GM23338 (cell line): ENCODE measurements at regions not wholly inside any gene's neighbourhood (a gene's known extent, or its start where the extent isn't known, plus 50 kb on each side); places are given as distances from the start of the nearest gene placed in this dataset.

Experiments
- ATAC-seq: fragments of 200-7000 bp; cut with Tn5 transposase; 3 replicates; pipeline ENCODE4 v1.9.1; 2020
- DNase-seq: peaks from one replicate; pipeline ENCODE4 v3.0.0-alpha.2; 2015; ENCODE audit warnings: low spot score
- H2AFZ ChIP-seq: fragments of 200-600 bp; sonication (generic); 2 replicates; pipeline ENCODE4 v1.8.0; 2016; ENCODE audit warnings: antibody characterized with exemption, mild to moderate bottlenecking, moderate library complexity
- H3F3A ChIP-seq: fragments of 200-600 bp; sonication (generic); replicated peaks from 2 replicates; pipeline ENCODE4 v1.8.0; 2017; ENCODE audit warnings: antibody characterized with exemption, mixed run types, low read depth
- H3K27ac ChIP-seq: fragments of 200-600 bp; sonication (generic); 2 replicates; pipeline ENCODE4 v1.6.1; 2016; ENCODE audit warnings: low read depth
- H3K27me3 ChIP-seq: fragments of 200-600 bp; sonication (generic); 2 replicates; pipeline ENCODE4 v1.8.0; 2016; ENCODE audit warnings: mild to moderate bottlenecking, mixed run types, moderate library complexity; ENCODE audit not compliant: insufficient read depth
- H3K36me3 ChIP-seq: fragments of 200-600 bp; sonication (generic); 2 replicates; pipeline ENCODE4 v1.8.0; 2016; ENCODE audit warnings: mild to moderate bottlenecking; ENCODE audit not compliant: insufficient read depth
- H3K4me1 ChIP-seq: fragments of 200-600 bp; sonication (generic); 2 replicates; pipeline ENCODE4 v1.8.0; 2016; ENCODE audit warnings: mild to moderate bottlenecking, moderate library complexity; ENCODE audit not compliant: insufficient read depth
- H3K4me2 ChIP-seq: fragments of 200-600 bp; sonication (generic); 2 replicates; pipeline ENCODE4 v1.7.1; 2017; ENCODE audit warnings: mixed run types
- H3K4me3 ChIP-seq: fragments of 200-600 bp; sonication (generic); 2 replicates; pipeline ENCODE4 v1.6.1; 2016; ENCODE audit warnings: mixed run types
- H3K79me2 ChIP-seq: fragments of 200-600 bp; sonication (generic); replicated peaks from 2 replicates; pipeline ENCODE4 v1.8.0; 2017; ENCODE audit warnings: mild to moderate bottlenecking; ENCODE audit not compliant: insufficient read depth
- H3K9me2 ChIP-seq: fragments of 200-600 bp; sonication (generic); 2 replicates; pipeline ENCODE4 v1.8.0; 2017; ENCODE audit not compliant: insufficient read depth
- H4K20me1 ChIP-seq: fragments of 200-600 bp; sonication (generic); replicated peaks from 2 replicates; pipeline ENCODE4 v1.8.0; 2017; ENCODE audit warnings: mild to moderate bottlenecking; ENCODE audit not compliant: insufficient read depth
- H3K27ac Mint-ChIP-seq: 2 replicates; pipeline ENCODE4 v1.8.0; 2020; ENCODE audit warnings: inconsistent platforms, mild to moderate bottlenecking, moderate library complexity, mixed read lengths
- H3K27me3 Mint-ChIP-seq: 3 replicates; pipeline ENCODE4 v1.8.0; 2022; ENCODE audit warnings: low read depth, mild to moderate bottlenecking, moderate library complexity, mixed read lengths, inconsistent platforms; ENCODE audit not compliant: insufficient read depth, poor library complexity
- H3K36me3 Mint-ChIP-seq: 3 replicates; pipeline ENCODE4 v1.8.0; 2021; ENCODE audit warnings: low read depth, mild to moderate bottlenecking, inconsistent platforms, moderate library complexity, mixed read lengths
- H3K4me1 Mint-ChIP-seq: 3 replicates; pipeline ENCODE4 v1.8.0; 2020; ENCODE audit warnings: mild to moderate bottlenecking, inconsistent platforms, mixed read lengths
- H3K4me3 Mint-ChIP-seq: 3 replicates; pipeline ENCODE4 v1.8.0; 2021; ENCODE audit warnings: moderate library complexity, mild to moderate bottlenecking, inconsistent platforms, mixed read lengths
- H3K9me3 Mint-ChIP-seq: 3 replicates; pipeline ENCODE4 v1.8.0; 2020; ENCODE audit warnings: moderate library complexity, mild to moderate bottlenecking, inconsistent platforms, mixed read lengths
- CREB1 ChIP-seq: fragments of 250-450 bp; sonication (Bioruptor Pico); IDR thresholded peaks from 2 replicates; pipeline ENCODE4 v1.5.0; 2020; ENCODE audit warnings: low read depth, mild to moderate bottlenecking, moderate library complexity
- EZH2 ChIP-seq: fragments of 200-600 bp; sonication (generic); IDR thresholded peaks from one replicate; pipeline ENCODE4 v1.8.0; 2017; ENCODE audit warnings: antibody characterized with exemption, mild to moderate bottlenecking, low read depth; ENCODE audit not compliant: unreplicated experiment
- EZH2phosphoT487 ChIP-seq: fragments of 200-600 bp; sonication (generic); IDR thresholded peaks from one replicate; pipeline ENCODE4 v1.8.1; 2018; ENCODE audit warnings: antibody characterized with exemption; ENCODE audit not compliant: unreplicated experiment
- NANOG ChIP-seq: IDR thresholded peaks from 2 replicates; pipeline ENCODE4 v1.6.1; 2016; ENCODE audit warnings: antibody characterized with exemption, borderline replicate concordance
- POLR2AphosphoS5 ChIP-seq: IDR thresholded peaks from 2 replicates; pipeline ENCODE4 v1.6.1; 2016; ENCODE audit warnings: antibody characterized with exemption, low read depth
- STAT1 ChIP-seq: IDR thresholded peaks from one replicate; pipeline ENCODE4 v1.6.1; 2016; ENCODE audit warnings: antibody characterized with exemption; ENCODE audit not compliant: unreplicated experiment
- ZNF331 ChIP-seq: fragments of 250-450 bp; sonication (Bioruptor Pico); IDR thresholded peaks from 2 replicates; pipeline ENCODE4 v1.5.0; 2020; ENCODE audit warnings: low read depth, mild to moderate bottlenecking, moderate library complexity
- TF ChIP-seq, protein P1 (sequence below), 2 experiments: fragments of 200-600 bp in 1 of 2; sonication (generic) in 1 of 2; conservative IDR thresholded peaks; 2 replicates each; pipeline versions ENCODE4 v1.5.1 to v1.6.1; 2016 to 2017; ENCODE audit warnings: antibody characterized with exemption in 2 of 2, low read depth in 2 of 2, mild to moderate bottlenecking in 2 of 2, moderate library complexity in 1 of 2
- TF ChIP-seq, protein P2 (sequence below): fragments of 250-450 bp; sonication (Bioruptor Pico); IDR thresholded peaks from 2 replicates; pipeline ENCODE4 v1.5.0; 2020; ENCODE audit warnings: mild to moderate bottlenecking, moderate library complexity

DNA sequence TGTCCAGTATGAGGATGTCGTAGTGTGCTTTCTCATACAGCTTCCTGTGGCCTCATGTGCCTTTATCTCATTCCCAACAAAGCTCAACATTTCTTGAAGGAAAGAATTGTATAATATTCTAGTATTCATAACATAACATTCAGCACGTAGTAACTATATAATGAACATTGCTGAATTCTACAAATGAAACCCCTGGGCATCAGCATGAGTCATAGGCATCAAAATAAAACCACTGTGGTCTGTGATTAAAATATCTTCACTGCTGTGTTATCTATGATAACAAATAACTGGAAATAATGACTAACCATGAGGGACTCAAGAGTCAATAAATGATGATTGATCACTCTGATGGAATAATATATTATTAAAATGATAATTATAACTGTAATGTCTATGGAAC lies 255.2 kb downstream of the EMP1 start (continued):
- TF ChIP-seq, protein P1, sequence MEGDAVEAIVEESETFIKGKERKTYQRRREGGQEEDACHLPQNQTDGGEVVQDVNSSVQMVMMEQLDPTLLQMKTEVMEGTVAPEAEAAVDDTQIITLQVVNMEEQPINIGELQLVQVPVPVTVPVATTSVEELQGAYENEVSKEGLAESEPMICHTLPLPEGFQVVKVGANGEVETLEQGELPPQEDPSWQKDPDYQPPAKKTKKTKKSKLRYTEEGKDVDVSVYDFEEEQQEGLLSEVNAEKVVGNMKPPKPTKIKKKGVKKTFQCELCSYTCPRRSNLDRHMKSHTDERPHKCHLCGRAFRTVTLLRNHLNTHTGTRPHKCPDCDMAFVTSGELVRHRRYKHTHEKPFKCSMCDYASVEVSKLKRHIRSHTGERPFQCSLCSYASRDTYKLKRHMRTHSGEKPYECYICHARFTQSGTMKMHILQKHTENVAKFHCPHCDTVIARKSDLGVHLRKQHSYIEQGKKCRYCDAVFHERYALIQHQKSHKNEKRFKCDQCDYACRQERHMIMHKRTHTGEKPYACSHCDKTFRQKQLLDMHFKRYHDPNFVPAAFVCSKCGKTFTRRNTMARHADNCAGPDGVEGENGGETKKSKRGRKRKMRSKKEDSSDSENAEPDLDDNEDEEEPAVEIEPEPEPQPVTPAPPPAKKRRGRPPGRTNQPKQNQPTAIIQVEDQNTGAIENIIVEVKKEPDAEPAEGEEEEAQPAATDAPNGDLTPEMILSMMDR (conservative IDR thresholded peaks at IDR 0.05; ENCODE audit: low read depth in 2 of 2): no peak
- TF ChIP-seq EZH2phosphoT487: no peak
- TF ChIP-seq CREB1 (CRISPR knock-in tag): no peak
- TF ChIP-seq EZH2: no peak
- TF ChIP-seq POLR2AphosphoS5: no peak
- TF ChIP-seq STAT1: no peak
- no peak for TF ChIP-seq ZNF331 (CRISPR knock-in tag)

DNA sequence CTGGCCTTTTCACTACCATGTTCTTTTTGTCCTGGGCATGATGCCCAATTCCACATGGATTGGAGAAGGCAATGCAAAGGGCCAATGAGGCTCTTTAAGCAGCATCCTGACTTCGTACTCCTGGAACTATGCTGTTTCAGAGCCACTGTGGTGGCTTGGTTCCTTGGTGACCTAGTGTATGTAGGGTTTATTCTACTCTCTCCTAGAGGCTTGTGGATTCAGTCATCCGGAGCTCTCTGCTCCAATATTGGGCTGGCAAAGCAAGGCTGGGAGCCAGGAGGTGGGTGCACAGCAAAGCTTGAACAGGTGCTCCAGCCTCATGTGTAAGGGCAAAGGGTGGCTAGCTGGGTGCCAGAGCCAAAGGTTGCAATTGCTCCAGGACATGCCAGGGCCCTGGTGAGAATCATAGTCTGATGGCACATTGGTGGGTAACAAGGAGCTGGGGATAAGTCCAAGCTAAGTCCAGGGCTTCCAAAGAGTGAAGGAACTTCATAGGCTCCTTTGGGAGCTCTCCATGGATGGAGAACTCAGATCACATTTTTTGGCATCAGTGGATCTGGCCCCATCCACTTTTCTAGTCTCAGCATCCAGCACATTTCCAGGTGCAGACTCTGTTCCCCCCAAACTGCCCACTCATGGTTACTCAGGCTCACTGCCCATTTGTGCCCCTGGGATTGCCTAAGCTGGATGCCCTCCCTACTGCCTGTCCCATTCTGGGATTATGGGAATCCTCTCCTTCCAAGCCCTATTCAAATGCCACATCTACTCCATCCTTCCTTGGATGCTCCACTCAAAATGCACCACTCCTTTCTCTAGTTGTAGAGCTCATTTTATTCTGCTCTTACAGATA lies 253.9 kb downstream of the EMP1 start:
- Histone ChIP-seq H3K79me2 (no peaks in the 10 kb centered on the region), H3K27me3 (no peaks in the 10 kb centered on the region), H3K9me2 (no peaks in the 10 kb centered on the region; the same call in 1 of the 2 replicates), H3K4me3 (no peak overlapping the region), H4K20me1 (no peaks in the 10 kb centered on the region), H3K27ac (no peak overlapping the region), H3K4me2 (no peak overlapping the region), H3K36me3 (no peaks in the 10 kb centered on the region), H2AFZ (no peak overlapping the region), H3K4me1 (no peaks in the 10 kb centered on the region), H3F3A (no peaks in the 10 kb centered on the region)
- Mint-ChIP-seq H3K9me3 (no peaks in the 10 kb centered on the region), H3K4me3 (no peak overlapping the region), H3K27ac (no peak overlapping the region), H3K4me1 (no peaks in the 10 kb centered on the region), H3K27me3 (no peaks in the 10 kb centered on the region), H3K36me3 (no peaks in the 10 kb centered on the region)
- no peak for ATAC-seq
- no peak for TF ChIP-seq EZH2phosphoT487
- no peak for DNase-seq

DNA sequence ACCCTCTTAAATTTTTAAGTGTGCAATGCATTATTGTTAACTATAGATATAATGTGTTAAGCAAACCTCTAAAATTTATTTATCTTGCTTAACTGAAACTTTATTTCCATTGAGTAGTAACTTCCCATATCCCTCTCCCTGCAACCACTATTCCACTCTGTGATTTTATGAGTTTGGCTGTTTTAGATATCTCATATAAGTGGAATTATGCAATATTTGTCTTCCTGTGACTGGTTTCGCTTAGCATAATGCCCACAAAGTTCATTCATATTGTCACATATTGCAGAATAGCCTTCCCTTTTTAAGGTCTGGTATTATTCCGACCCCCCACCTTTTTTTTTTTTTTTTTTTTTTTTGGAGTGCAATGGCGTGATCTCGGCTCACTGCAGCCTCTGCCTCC lies 247.6 kb downstream of the EMP1 start:
- Histone ChIP-seq H3K79me2 (no peaks in the 10 kb centered on the region), H3K27ac (no peak overlapping the region), H3K36me3 (no peaks in the 10 kb centered on the region), H3K9me2 (no peaks in the 10 kb centered on the region; the same call in 1 of the 2 replicates), H3K4me1 (no peaks in the 10 kb centered on the region), H4K20me1 (no peaks in the 10 kb centered on the region), H3K4me2 (no peak overlapping the region), H3K27me3 (no peaks in the 10 kb centered on the region), H3F3A (no peaks in the 10 kb centered on the region), H3K4me3 (no peak overlapping the region), H2AFZ (no peak overlapping the region)
- no peak overlapping the region for H3K4me3 Mint-ChIP-seq
- H3K36me3 Mint-ChIP-seq: no peaks in the 10 kb centered on the region
- no peak for DNase-seq
- no peak overlapping the region for H3K27ac Mint-ChIP-seq
- no peak for ATAC-seq
- H3K4me1 Mint-ChIP-seq: no peaks in the 10 kb centered on the region
- H3K9me3 Mint-ChIP-seq: no peaks in the 10 kb centered on the region
- H3K27me3 Mint-ChIP-seq: peaks cover 5% of the 10 kb centered on the region
- TF ChIP-seq, protein P2, sequence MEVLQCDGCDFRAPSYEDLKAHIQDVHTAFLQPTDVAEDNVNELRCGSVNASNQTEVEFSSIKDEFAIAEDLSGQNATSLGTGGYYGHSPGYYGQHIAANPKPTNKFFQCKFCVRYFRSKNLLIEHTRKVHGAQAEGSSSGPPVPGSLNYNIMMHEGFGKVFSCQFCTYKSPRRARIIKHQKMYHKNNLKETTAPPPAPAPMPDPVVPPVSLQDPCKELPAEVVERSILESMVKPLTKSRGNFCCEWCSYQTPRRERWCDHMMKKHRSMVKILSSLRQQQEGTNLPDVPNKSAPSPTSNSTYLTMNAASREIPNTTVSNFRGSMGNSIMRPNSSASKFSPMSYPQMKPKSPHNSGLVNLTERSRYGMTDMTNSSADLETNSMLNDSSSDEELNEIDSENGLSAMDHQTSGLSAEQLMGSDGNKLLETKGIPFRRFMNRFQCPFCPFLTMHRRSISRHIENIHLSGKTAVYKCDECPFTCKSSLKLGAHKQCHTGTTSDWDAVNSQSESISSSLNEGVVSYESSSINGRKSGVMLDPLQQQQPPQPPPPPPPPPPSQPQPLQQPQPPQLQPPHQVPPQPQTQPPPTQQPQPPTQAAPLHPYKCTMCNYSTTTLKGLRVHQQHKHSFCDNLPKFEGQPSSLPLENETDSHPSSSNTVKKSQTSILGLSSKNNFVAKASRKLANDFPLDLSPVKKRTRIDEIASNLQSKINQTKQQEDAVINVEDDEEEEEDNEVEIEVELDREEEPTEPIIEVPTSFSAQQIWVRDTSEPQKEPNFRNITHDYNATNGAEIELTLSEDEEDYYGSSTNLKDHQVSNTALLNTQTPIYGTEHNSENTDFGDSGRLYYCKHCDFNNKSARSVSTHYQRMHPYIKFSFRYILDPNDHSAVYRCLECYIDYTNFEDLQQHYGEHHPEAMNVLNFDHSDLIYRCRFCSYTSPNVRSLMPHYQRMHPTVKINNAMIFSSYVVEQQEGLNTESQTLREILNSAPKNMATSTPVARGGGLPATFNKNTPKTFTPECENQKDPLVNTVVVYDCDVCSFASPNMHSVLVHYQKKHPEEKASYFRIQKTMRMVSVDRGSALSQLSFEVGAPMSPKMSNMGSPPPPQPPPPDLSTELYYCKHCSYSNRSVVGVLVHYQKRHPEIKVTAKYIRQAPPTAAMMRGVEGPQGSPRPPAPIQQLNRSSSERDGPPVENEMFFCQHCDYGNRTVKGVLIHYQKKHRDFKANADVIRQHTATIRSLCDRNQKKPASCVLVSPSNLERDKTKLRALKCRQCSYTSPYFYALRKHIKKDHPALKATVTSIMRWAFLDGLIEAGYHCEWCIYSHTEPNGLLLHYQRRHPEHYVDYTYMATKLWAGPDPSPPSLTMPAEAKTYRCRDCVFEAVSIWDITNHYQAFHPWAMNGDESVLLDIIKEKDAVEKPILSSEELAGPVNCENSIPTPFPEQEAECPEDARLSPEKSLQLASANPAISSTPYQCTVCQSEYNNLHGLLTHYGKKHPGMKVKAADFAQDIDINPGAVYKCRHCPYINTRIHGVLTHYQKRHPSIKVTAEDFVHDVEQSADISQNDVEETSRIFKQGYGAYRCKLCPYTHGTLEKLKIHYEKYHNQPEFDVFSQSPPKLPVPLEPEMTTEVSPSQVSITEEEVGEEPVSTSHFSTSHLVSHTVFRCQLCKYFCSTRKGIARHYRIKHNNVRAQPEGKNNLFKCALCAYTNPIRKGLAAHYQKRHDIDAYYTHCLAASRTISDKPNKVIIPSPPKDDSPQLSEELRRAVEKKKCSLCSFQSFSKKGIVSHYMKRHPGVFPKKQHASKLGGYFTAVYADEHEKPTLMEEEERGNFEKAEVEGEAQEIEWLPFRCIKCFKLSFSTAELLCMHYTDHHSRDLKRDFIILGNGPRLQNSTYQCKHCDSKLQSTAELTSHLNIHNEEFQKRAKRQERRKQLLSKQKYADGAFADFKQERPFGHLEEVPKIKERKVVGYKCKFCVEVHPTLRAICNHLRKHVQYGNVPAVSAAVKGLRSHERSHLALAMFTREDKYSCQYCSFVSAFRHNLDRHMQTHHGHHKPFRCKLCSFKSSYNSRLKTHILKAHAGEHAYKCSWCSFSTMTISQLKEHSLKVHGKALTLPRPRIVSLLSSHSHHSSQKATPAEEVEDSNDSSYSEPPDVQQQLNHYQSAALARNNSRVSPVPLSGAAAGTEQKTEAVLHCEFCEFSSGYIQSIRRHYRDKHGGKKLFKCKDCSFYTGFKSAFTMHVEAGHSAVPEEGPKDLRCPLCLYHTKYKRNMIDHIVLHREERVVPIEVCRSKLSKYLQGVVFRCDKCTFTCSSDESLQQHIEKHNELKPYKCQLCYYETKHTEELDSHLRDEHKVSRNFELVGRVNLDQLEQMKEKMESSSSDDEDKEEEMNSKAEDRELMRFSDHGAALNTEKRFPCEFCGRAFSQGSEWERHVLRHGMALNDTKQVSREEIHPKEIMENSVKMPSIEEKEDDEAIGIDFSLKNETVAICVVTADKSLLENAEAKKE (CRISPR knock-in tag): no peak
- no peak for TF ChIP-seq POLR2AphosphoS5
- no peak for TF ChIP-seq EZH2phosphoT487
- TF ChIP-seq, protein P1 (conservative IDR thresholded peaks at IDR 0.05; ENCODE audit: low read depth in 2 of 2): no peak
- no peak for TF ChIP-seq NANOG
